UCSD-AML1 (cell line): ENCODE measurements at regions not wholly inside any gene's neighbourhood (a gene's known extent, or its start where the extent isn't known, plus 50 kb on each side); places are given as distances from the start of the nearest gene placed in this dataset.
"Not testable (repeated sequence)": the region's sequence is repeated elsewhere in the genome, so short reads cannot be mapped to it uniquely, and the experiment has no call there.

Experiments
- DNase-seq: peaks from one replicate; lab custom pipeline; 2025; ENCODE audit not compliant: unreplicated experiment; lab: John Stamatoyannopoulos, UW

GRCh38 chr1:192862271-192862670 is 53.4 kb downstream of the RGS2 start:
- DNase-seq = no peak

GRCh38 chr1:192866241-192866868 is 57.5 kb downstream of the RGS2 start:
- DNase-seq = no peak

- no peak for DNase-seq
These were observed 58.3 kb downstream of the RGS2 start for GRCh38 chr1:192867180-192867579.

- DNase-seq = no peak
These were observed 60.6 kb downstream of the RGS2 start for GRCh38 chr1:192869308-192869940.

GRCh38 chr1:192872010-192872409 is 63.2 kb downstream of the RGS2 start:
- DNase-seq = no peak

- DNase-seq = no peak
These were observed 65.0 kb downstream of the RGS2 start for GRCh38 chr1:192873836-192874235.

GRCh38 chr1:192876633-192877032 is 67.8 kb downstream of the RGS2 start:
- no peak for DNase-seq

- no peak for DNase-seq
These were observed 68.5 kb downstream of the RGS2 start for GRCh38 chr1:192877283-192877886.

- no peak for DNase-seq
These were observed 69.4 kb downstream of the RGS2 start for GRCh38 chr1:192878249-192878648.

- no peak for DNase-seq
These were observed 70.6 kb downstream of the RGS2 start for GRCh38 chr1:192879406-192879805.

GRCh38 chr1:192880231-192880630 is 71.4 kb downstream of the RGS2 start:
- DNase-seq = no peak

GRCh38 chr1:192884241-192884640 is 75.4 kb downstream of the RGS2 start:
- DNase-seq = no peak

GRCh38 chr1:192885387-192885786 is 76.5 kb downstream of the RGS2 start:
- DNase-seq = not testable (repeated sequence)

- DNase-seq = no peak
These were observed 78.6 kb downstream of the RGS2 start for GRCh38 chr1:192887426-192887825.

GRCh38 chr1:192888574-192888973 is 79.7 kb downstream of the RGS2 start:
- no peak for DNase-seq

GRCh38 chr1:192889082-192889481 is 80.2 kb downstream of the RGS2 start:
- no peak for DNase-seq

GRCh38 chr1:192890134-192890533 is 81.3 kb downstream of the RGS2 start:
- no peak for DNase-seq

GRCh38 chr1:192892934-192893333 is 84.1 kb downstream of the RGS2 start:
- no peak for DNase-seq

- not testable (repeated sequence) for DNase-seq
These were observed 86.6 kb downstream of the RGS2 start for GRCh38 chr1:192895487-192895886.

GRCh38 chr1:192896376-192896775 is 87.5 kb downstream of the RGS2 start:
- DNase-seq = no peak

- DNase-seq = no peak
These were observed 92.7 kb downstream of the RGS2 start for GRCh38 chr1:192901500-192901899.

GRCh38 chr1:192903142-192903541 is 94.3 kb downstream of the RGS2 start:
- no peak for DNase-seq
